ENCODE measurements at regions not wholly inside any gene's neighbourhood (a gene's known extent, or its start where the extent isn't known, plus 50 kb on each side); places are given as distances from the start of the nearest gene placed in this dataset.

GRCh38 chr14:22341049-22341448 lies 248.0 kb downstream of the DAD1 start:
- Histone ChIP-seq H3K27ac (ENCODE audit: low read depth in 1 of 2, low read length in 2 of 2) (no peak overlapping the region), H3K9ac (ENCODE audit: insufficient read depth, low read length, poor library complexity, severe bottlenecking) (no peak overlapping the region), H3K9me3 (replicated peaks in 1 of 2; ENCODE audit: control insufficient read depth in 1 of 2, insufficient read depth in 1 of 2, low read length in 2 of 2) (peaks cover 14 to 27% of the 10 kb centered on the region in 2 donors), H3K4me2 (replicated peaks; ENCODE audit: extremely low read depth, low read length, poor library complexity, severe bottlenecking) (no peak overlapping the region), H4K20me1 (ENCODE audit: insufficient read depth, low read length) (no peaks in the 10 kb centered on the region), H3K36me3 (replicated peaks in 1 of 2; ENCODE audit: control insufficient read depth in 1 of 2, insufficient read depth in 2 of 2, low read length in 2 of 2) (no peaks in the 10 kb centered on the region), H3K4me1 (ENCODE audit: control insufficient read depth in 1 of 2, insufficient read depth in 2 of 2, low read length in 2 of 2) (no peaks in the 10 kb centered on the region), H3K79me2 (ENCODE audit: insufficient read depth, low read length) (no peaks in the 10 kb centered on the region), H3K4me3 (replicated peaks in 1 of 3; ENCODE audit: low read depth in 2 of 3, low read length in 3 of 3) (no peak overlapping the region), H3K27me3 (ENCODE audit: control insufficient read depth in 2 of 2, insufficient read depth in 2 of 2, low read length in 2 of 2) (no peaks in the 10 kb centered on the region), H2AFZ (ENCODE audit: insufficient read depth, low read depth, low read length, poor library complexity, severe bottlenecking) (no peak overlapping the region)
- DNase-seq = no peak
- WGBS (ENCODE audit: insufficient coverage) = no CpG with 5 or more reads among the region's 3 CpGs
- no peak overlapping the region for H3K4me3 Mint-ChIP-seq
- H3K36me3 Mint-ChIP-seq = no peaks in the 10 kb centered on the region
- H3K27me3 Mint-ChIP-seq (ENCODE audit: low read depth in 3 of 3) = peaks cover 0 to 4% (median 2%) of the 10 kb centered on the region in 3 donors
- TF ChIP-seq CTCF (IDR thresholded peaks at IDR 0.05) = no peak
- H3K27ac Mint-ChIP-seq = no peak overlapping the region
- intact Hi-C loops (cut with micrococcal nuclease) = no loop called here
- H3K9me3 Mint-ChIP-seq = peaks cover 16 to 28% (median 24%) of the 10 kb centered on the region in 7 donors
- H3K4me1 Mint-ChIP-seq = no peaks in the 10 kb centered on the region

DNA sequence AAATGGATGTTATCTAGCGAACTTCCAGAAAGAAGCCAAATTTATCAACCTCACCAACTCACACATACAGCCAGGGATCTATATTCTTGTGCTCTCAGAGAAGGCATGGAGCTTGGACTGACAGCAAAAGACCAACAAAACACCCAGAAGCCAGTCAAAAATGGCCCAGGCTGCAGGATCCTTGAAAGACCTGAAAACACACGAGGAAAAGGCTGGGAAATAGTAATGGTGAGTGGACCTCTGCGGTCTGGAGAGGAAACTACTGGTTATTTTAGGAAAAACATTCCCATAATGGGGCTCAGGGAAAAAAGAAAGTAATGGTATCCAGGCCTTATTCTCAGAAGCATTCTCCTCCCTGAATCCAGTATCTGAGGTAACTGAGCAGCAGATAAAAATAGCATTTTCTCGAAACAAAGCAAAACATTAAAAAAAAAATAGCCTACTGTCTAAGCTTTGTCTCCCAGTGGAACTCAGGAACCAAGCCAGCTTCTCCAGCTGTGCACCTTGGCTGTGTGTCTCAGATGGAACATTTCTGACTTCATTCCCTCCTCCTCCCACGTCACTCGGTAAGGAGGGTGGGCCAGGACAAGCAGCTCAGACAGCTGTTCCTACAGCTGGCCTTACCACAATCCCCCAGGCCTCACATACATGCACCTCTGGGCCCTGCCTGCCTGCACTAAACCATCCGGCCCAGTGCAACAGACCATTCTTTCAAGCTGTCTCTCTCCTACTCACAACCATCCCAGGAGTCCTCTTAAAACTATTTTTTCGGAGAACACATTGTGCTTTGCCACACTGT lies 249.9 kb downstream of the DAD1 start:
- H3K9me3 ChIP-seq (replicated peaks in 1 of 2; ENCODE audit: control insufficient read depth in 1 of 2, insufficient read depth in 1 of 2, low read length in 2 of 2) = peaks cover 4 to 12% of the 10 kb centered on the region in 2 donors
- H3K4me1 Mint-ChIP-seq = no peaks in the 10 kb centered on the region
- no peak overlapping the region for H3K9ac ChIP-seq (ENCODE audit: insufficient read depth, low read length, poor library complexity, severe bottlenecking)
- peaks cover 0 to 4% (median 2%) of the 10 kb centered on the region in 3 donors for H3K27me3 Mint-ChIP-seq (ENCODE audit: low read depth in 3 of 3)
- no peak overlapping the region for H3K4me3 ChIP-seq (replicated peaks in 1 of 3; ENCODE audit: low read depth in 2 of 3, low read length in 3 of 3)
- H3K4me1 ChIP-seq (ENCODE audit: control insufficient read depth in 1 of 2, insufficient read depth in 2 of 2, low read length in 2 of 2) = no peaks in the 10 kb centered on the region
- H3K9me3 Mint-ChIP-seq = peaks cover 7 to 12% (median 10%) of the 10 kb centered on the region in 7 donors
- H3K36me3 ChIP-seq (replicated peaks in 1 of 2; ENCODE audit: control insufficient read depth in 1 of 2, insufficient read depth in 2 of 2, low read length in 2 of 2) = no peaks in the 10 kb centered on the region
- no peak overlapping the region for H3K27ac ChIP-seq (ENCODE audit: low read depth in 1 of 2, low read length in 2 of 2)
- no peaks in the 10 kb centered on the region for H3K79me2 ChIP-seq (ENCODE audit: insufficient read depth, low read length)
- no peak for TF ChIP-seq CTCF (IDR thresholded peaks at IDR 0.05)
- DNase-seq = no peak
- no peak overlapping the region for H3K4me2 ChIP-seq (replicated peaks; ENCODE audit: extremely low read depth, low read length, poor library complexity, severe bottlenecking)
- no peak overlapping the region for H2AFZ ChIP-seq (ENCODE audit: insufficient read depth, low read depth, low read length, poor library complexity, severe bottlenecking)
- no peak overlapping the region for H3K27ac Mint-ChIP-seq
- no peak overlapping the region for H3K4me3 Mint-ChIP-seq
- H3K36me3 Mint-ChIP-seq = no peaks in the 10 kb centered on the region
- 85% methylated on average over 5 of the region's 8 CpGs for WGBS (ENCODE audit: insufficient coverage)
- no peaks in the 10 kb centered on the region for H4K20me1 ChIP-seq (ENCODE audit: insufficient read depth, low read length)
- intact Hi-C loops (cut with micrococcal nuclease) = no loop called here
- H3K27me3 ChIP-seq (ENCODE audit: control insufficient read depth in 2 of 2, insufficient read depth in 2 of 2, low read length in 2 of 2) = no peaks in the 10 kb centered on the region

All from CD14-positive monocyte (primary cell).